Activated CD4-positive, alpha-beta T cell treated with anti-CD3 and anti-CD28 coated beads, Interleukin-2, Interleukin-6, amounts not matched to agents 100 ng/mL and 50 ng/mL, durations not matched to agents 16 hours and 8 hours (primary cell): ENCODE measurements at regions not wholly inside any gene's neighbourhood (a gene's known extent, or its start where the extent isn't known, plus 50 kb on each side); places are given as distances from the start of the nearest gene placed in this dataset.
"Not testable (repeated sequence)": the region's sequence is repeated elsewhere in the genome, so short reads cannot be mapped to it uniquely, and the experiment has no call there.

Source experiments
- DNase-seq: peaks from one replicate; pipeline ENCODE4 v3.0.0-alpha.2; 2020

- DNase-seq, result no peak
Observed at GRCh38 chr10:76657337-76658012, 980.1 kb downstream of the KCNMA1 start.

- no peak for DNase-seq
Observed at GRCh38 chr10:76651154-76651553, 986.5 kb downstream of the KCNMA1 start.

- DNase-seq, result no peak
Observed at GRCh38 chr10:76649723-76650127, 987.9 kb downstream of the KCNMA1 start.

- no peak for DNase-seq
Observed at GRCh38 chr10:76649254-76649653, 988.4 kb downstream of the KCNMA1 start.

GRCh38 chr10:76647301-76647700 is 990.3 kb downstream of the KCNMA1 start:
- DNase-seq, result no peak

- DNase-seq, result no peak
Observed at GRCh38 chr10:76645341-76645740, 992.3 kb downstream of the KCNMA1 start.

- no peak for DNase-seq
Observed at GRCh38 chr10:76644476-76644875, 993.1 kb downstream of the KCNMA1 start.

- DNase-seq, result no peak
Observed at GRCh38 chr10:76643511-76643911, 994.1 kb downstream of the KCNMA1 start.

- no peak for DNase-seq
Observed at GRCh38 chr10:76642358-76642757, 995.2 kb downstream of the KCNMA1 start.

- no peak for DNase-seq
Observed at GRCh38 chr10:76641215-76641614, 996.4 kb downstream of the KCNMA1 start.

GRCh38 chr10:76640806-76641205 is 996.8 kb downstream of the KCNMA1 start:
- DNase-seq, result no peak

GRCh38 chr10:76632767-76633051 is 1004.9 kb downstream of the KCNMA1 start:
- peak; percentile 16 for DNase-seq

- DNase-seq, result no peak
Observed at GRCh38 chr10:76631884-76632766, 1005.5 kb downstream of the KCNMA1 start.

GRCh38 chr10:76631036-76631670 is 1006.5 kb downstream of the KCNMA1 start:
- DNase-seq, result no peak

- no peak for DNase-seq
Observed at GRCh38 chr10:76628801-76629200, 1008.8 kb downstream of the KCNMA1 start.

GRCh38 chr10:76626386-76626785 is 1011.2 kb downstream of the KCNMA1 start:
- DNase-seq, result no peak

GRCh38 chr10:76624470-76624869 is 1013.1 kb downstream of the KCNMA1 start:
- no peak for DNase-seq

- DNase-seq, result no peak
Observed at GRCh38 chr10:76621886-76622620, 1015.6 kb downstream of the KCNMA1 start.

GRCh38 chr10:76618641-76619040 is 1019.0 kb downstream of the KCNMA1 start:
- no peak for DNase-seq

GRCh38 chr10:76618171-76618570 is 1019.4 kb downstream of the KCNMA1 start:
- DNase-seq, result no peak

GRCh38 chr10:76616666-76617065 is 1020.9 kb downstream of the KCNMA1 start:
- DNase-seq, result not testable (repeated sequence)

GRCh38 chr10:76615049-76615448 is 1022.6 kb downstream of the KCNMA1 start:
- no peak for DNase-seq
